Tibial nerve (tissue), 4 donors: ENCODE measurements at regions not wholly inside any gene's neighbourhood (a gene's known extent, or its start where the extent isn't known, plus 50 kb on each side); places are given as distances from the start of the nearest gene placed in this dataset.

Experiments
- CTCF ChIP-seq, 5 experiments: fragments of 200-600 bp in 3 of 5; fragments of 450-650 bp in 2 of 5; sonication (generic) in 3 of 5; IDR thresholded peaks; one replicate each; pipeline ENCODE4 v1.5.1; 2016 to 2019; ENCODE audit warnings: antibody characterized with exemption in 5 of 5, mild to moderate bottlenecking in 3 of 5, moderate library complexity in 2 of 5
- EP300 ChIP-seq, 2 donors: sonication (generic); formaldehyde crosslinking; IDR thresholded peaks; one replicate each; pipeline ENCODE4 v1.6.1; 2017; ENCODE audit warnings: antibody characterized with exemption in 2 of 2, mild to moderate bottlenecking in 1 of 2

GRCh38 chr10:27399871-27400270, 104.2 kb upstream of the RAB18 start:
- TF ChIP-seq CTCF (IDR thresholded peaks at IDR 0.05) (no peak), EP300 (IDR thresholded peaks at IDR 0.05) (no peak)
